GM21576 (cell line): ENCODE measurements at regions not wholly inside any gene's neighbourhood (a gene's known extent, or its start where the extent isn't known, plus 50 kb on each side); places are given as distances from the start of the nearest gene placed in this dataset.
"Not testable (repeated sequence)": the region's sequence is repeated elsewhere in the genome, so short reads cannot be mapped to it uniquely, and the experiment has no call there.

Experiments
- ATAC-seq: cut with Tn5 transposase; IDR thresholded peaks from one replicate; pipeline ENCODE4 v1.9.1; 2021; ENCODE audit warnings: mild to moderate bottlenecking, moderate library complexity; ENCODE audit not compliant: unreplicated experiment

- ATAC-seq: no peak
Measured at GRCh38 chr6:140504776-140505175, 1130.3 kb upstream of the CITED2 start.

- ATAC-seq: no peak
Measured at GRCh38 chr6:140500849-140501248, 1126.4 kb upstream of the CITED2 start.

GRCh38 chr6:140499607-140500006, 1125.2 kb upstream of the CITED2 start:
- no peak for ATAC-seq

- ATAC-seq: no peak
Measured at GRCh38 chr6:140494321-140495108, 1120.1 kb upstream of the CITED2 start.

GRCh38 chr6:140493470-140493869, 1119.0 kb upstream of the CITED2 start:
- not testable (repeated sequence) for ATAC-seq

- ATAC-seq: no peak
Measured at GRCh38 chr6:140490081-140490480, 1115.6 kb upstream of the CITED2 start.

GRCh38 chr6:140487586-140487985, 1113.1 kb upstream of the CITED2 start:
- ATAC-seq: no peak

- no peak for ATAC-seq
Measured at GRCh38 chr6:140486450-140487361, 1112.3 kb upstream of the CITED2 start.

- no peak for ATAC-seq
Measured at GRCh38 chr6:140485740-140486449, 1111.4 kb upstream of the CITED2 start.

- no peak for ATAC-seq
Measured at GRCh38 chr6:140480852-140481251, 1106.4 kb upstream of the CITED2 start.

GRCh38 chr6:140478631-140479030, 1104.2 kb upstream of the CITED2 start:
- no peak for ATAC-seq

GRCh38 chr6:140475086-140475485, 1100.6 kb upstream of the CITED2 start:
- no peak for ATAC-seq

GRCh38 chr6:140464720-140465119, 1090.3 kb upstream of the CITED2 start:
- ATAC-seq: no peak

GRCh38 chr6:140463312-140463710, 1088.9 kb upstream of the CITED2 start:
- ATAC-seq: no peak

GRCh38 chr6:140462453-140463311, 1088.2 kb upstream of the CITED2 start:
- ATAC-seq: no peak

- ATAC-seq: no peak
Measured at GRCh38 chr6:140462076-140462452, 1087.6 kb upstream of the CITED2 start.

- no peak for ATAC-seq
Measured at GRCh38 chr6:140460267-140460666, 1085.8 kb upstream of the CITED2 start.

- no peak for ATAC-seq
Measured at GRCh38 chr6:140459209-140459608, 1084.8 kb upstream of the CITED2 start.

- ATAC-seq: no peak
Measured at GRCh38 chr6:140446241-140446640, 1071.8 kb upstream of the CITED2 start.

- no peak for ATAC-seq
Measured at GRCh38 chr6:140445474-140446004, 1071.1 kb upstream of the CITED2 start.
